OCI-LY3 (cell line): ENCODE measurements at regions not wholly inside any gene's neighbourhood (a gene's known extent, or its start where the extent isn't known, plus 50 kb on each side); places are given as distances from the start of the nearest gene placed in this dataset.

Experiments
- EZH2phosphoT487 ChIP-seq: fragments of 200-600 bp; shearing (Covaris generic); IDR thresholded peaks from 2 replicates; pipeline ENCODE4 v1.6.1; 2018; ENCODE audit warnings: antibody characterized with exemption, mixed run types, low read depth
- TF ChIP-seq, protein P1 (sequence below): fragments of 200-600, 300-600 bp; sonication (generic); IDR thresholded peaks from 2 replicates; pipeline ENCODE4 v1.5.1; 2014; ENCODE audit warnings: antibody characterized with exemption, low read length, low read depth

DNA sequence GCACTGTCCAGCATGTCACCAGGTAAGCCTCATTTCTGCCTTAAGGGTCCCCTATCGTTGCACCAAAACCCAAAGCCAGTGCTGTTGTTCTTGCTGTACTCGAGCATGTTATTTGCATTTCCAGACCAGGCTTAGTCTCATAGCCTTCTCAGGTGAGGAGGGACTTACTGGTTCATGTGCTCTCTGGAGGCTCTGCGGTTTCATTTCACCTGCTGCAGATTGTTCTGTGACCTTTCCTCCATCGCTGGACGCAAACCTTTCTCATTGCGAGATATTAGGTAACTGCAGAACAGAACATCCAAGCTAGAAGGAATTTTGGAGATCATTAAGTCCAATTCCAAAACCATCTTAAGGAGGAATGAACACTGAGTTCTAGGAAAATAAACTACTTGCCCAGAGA is 187.3 kb upstream of the BCL6 start:
- TF ChIP-seq EZH2phosphoT487 = no peak
- TF ChIP-seq, protein P1, sequence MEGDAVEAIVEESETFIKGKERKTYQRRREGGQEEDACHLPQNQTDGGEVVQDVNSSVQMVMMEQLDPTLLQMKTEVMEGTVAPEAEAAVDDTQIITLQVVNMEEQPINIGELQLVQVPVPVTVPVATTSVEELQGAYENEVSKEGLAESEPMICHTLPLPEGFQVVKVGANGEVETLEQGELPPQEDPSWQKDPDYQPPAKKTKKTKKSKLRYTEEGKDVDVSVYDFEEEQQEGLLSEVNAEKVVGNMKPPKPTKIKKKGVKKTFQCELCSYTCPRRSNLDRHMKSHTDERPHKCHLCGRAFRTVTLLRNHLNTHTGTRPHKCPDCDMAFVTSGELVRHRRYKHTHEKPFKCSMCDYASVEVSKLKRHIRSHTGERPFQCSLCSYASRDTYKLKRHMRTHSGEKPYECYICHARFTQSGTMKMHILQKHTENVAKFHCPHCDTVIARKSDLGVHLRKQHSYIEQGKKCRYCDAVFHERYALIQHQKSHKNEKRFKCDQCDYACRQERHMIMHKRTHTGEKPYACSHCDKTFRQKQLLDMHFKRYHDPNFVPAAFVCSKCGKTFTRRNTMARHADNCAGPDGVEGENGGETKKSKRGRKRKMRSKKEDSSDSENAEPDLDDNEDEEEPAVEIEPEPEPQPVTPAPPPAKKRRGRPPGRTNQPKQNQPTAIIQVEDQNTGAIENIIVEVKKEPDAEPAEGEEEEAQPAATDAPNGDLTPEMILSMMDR = no peak
